ENCODE measurements at regions not wholly inside any gene's neighbourhood (a gene's known extent, or its start where the extent isn't known, plus 50 kb on each side); places are given as distances from the start of the nearest gene placed in this dataset.

GRCh38 chr11:56842814-56843794 lies 94.6 kb upstream of the OR9G4 start:
- TF ChIP-seq, protein P1, sequence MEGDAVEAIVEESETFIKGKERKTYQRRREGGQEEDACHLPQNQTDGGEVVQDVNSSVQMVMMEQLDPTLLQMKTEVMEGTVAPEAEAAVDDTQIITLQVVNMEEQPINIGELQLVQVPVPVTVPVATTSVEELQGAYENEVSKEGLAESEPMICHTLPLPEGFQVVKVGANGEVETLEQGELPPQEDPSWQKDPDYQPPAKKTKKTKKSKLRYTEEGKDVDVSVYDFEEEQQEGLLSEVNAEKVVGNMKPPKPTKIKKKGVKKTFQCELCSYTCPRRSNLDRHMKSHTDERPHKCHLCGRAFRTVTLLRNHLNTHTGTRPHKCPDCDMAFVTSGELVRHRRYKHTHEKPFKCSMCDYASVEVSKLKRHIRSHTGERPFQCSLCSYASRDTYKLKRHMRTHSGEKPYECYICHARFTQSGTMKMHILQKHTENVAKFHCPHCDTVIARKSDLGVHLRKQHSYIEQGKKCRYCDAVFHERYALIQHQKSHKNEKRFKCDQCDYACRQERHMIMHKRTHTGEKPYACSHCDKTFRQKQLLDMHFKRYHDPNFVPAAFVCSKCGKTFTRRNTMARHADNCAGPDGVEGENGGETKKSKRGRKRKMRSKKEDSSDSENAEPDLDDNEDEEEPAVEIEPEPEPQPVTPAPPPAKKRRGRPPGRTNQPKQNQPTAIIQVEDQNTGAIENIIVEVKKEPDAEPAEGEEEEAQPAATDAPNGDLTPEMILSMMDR (IDR thresholded peaks at IDR 0.05; ENCODE audit: low read depth, low read length, poor library complexity, severe bottlenecking), result no peak
- no peak for TF ChIP-seq EZH2phosphoT487 (IDR thresholded peaks at IDR 0.05; ENCODE audit: borderline replicate concordance, low read length)
